Stimulated activated memory B cell treated with anti-CD40 and anti-IgM and Interleukin-4, amounts not matched to agents 10 μg/mL and 1 μg/mL and 100 μg/mL, for 72 hours (primary cell): ENCODE measurements at regions not wholly inside any gene's neighbourhood (a gene's known extent, or its start where the extent isn't known, plus 50 kb on each side); places are given as distances from the start of the nearest gene placed in this dataset.

Experiments used
- ATAC-seq: fragments of 150-1000 bp; cut with Tn5 transposase; 2 replicates; pipeline ENCODE4 v1.10.0; 2021
- H3K27ac Mint-ChIP-seq: one replicate; pipeline ENCODE4 v1.8.0; 2022; ENCODE audit warnings: mild to moderate bottlenecking, mixed read lengths
- H3K27me3 Mint-ChIP-seq: one replicate; pipeline ENCODE4 v1.8.0; 2022; ENCODE audit warnings: mixed read lengths
- H3K36me3 Mint-ChIP-seq: one replicate; pipeline ENCODE4 v1.8.0; 2022; ENCODE audit warnings: mixed read lengths
- H3K4me1 Mint-ChIP-seq: one replicate; pipeline ENCODE4 v1.8.0; 2022; ENCODE audit warnings: mixed read lengths
- H3K4me3 Mint-ChIP-seq: one replicate; pipeline ENCODE4 v1.8.0; 2022; ENCODE audit warnings: mild to moderate bottlenecking, moderate library complexity, mixed read lengths
- H3K9me3 Mint-ChIP-seq: one replicate; pipeline ENCODE4 v1.8.0; 2022; ENCODE audit warnings: mixed read lengths

DNA sequence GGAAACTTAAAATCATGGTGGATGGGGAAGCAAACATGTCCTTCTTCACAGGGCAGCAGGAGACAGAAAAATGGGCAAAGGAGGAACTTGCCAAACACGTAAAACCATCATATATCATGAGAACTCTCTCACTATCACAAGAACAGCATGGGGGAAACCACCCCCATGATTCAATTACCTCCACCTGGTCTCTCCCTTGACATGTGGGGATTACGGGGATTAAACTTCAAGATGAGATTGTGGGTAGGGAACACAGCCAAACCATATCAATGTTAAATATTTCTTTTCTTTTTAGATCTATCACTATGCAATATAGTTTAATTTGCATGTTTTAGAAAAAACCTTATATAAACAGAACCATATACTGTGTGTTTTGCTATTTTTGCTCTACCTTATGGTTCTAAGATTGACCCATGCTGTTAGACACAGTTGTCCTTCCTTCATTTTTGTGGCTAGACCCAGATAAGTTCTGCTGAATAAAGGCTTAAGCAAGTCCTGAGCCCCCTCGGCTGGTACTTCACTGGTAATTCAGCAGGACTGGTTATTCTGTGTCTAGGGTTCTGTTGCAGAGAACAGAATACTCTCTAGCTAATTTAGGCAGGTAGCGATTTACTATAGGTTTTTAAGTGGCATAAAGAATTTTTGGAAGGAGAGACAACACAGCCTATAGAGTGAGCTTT is 253.7 kb upstream of the HMGA2 start:
- Mint-ChIP-seq H3K4me1 (no peaks in the 10 kb centered on the region), H3K27me3 (peaks cover 8% of the 10 kb centered on the region), H3K36me3 (no peaks in the 10 kb centered on the region), H3K27ac (no peak overlapping the region), H3K4me3 (no peak overlapping the region), H3K9me3 (peaks cover 16% of the 10 kb centered on the region)
- no peak for ATAC-seq

GRCh38 chr12:65574867-65575266 is 249.4 kb upstream of the HMGA2 start:
- Mint-ChIP-seq H3K36me3 (no peaks in the 10 kb centered on the region), H3K4me3 (no peak overlapping the region), H3K4me1 (no peaks in the 10 kb centered on the region), H3K27me3 (no peaks in the 10 kb centered on the region), H3K27ac (no peak overlapping the region), H3K9me3 (peaks cover 19% of the 10 kb centered on the region)
- ATAC-seq: no peak

DNA sequence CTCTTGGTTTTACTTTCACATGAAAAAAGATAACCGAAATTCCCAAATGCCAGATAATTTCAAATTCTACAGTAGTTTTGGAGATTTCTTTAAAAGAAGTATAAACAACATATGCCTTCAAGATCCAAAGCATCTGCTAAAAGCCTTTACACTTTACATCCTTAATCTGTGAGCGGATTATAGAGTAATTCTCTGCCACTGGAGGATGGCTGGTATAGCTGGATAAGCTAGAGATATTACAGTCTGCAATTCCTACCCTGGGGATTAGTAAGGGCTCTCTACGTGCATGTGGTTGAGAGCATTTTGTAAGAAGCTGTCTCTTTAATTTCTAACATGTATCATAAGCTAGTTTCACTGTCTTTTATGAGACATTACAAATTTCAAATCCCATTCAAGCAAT is 240.3 kb upstream of the HMGA2 start:
- peaks cover 5% of the 10 kb centered on the region for H3K9me3 Mint-ChIP-seq

DNA sequence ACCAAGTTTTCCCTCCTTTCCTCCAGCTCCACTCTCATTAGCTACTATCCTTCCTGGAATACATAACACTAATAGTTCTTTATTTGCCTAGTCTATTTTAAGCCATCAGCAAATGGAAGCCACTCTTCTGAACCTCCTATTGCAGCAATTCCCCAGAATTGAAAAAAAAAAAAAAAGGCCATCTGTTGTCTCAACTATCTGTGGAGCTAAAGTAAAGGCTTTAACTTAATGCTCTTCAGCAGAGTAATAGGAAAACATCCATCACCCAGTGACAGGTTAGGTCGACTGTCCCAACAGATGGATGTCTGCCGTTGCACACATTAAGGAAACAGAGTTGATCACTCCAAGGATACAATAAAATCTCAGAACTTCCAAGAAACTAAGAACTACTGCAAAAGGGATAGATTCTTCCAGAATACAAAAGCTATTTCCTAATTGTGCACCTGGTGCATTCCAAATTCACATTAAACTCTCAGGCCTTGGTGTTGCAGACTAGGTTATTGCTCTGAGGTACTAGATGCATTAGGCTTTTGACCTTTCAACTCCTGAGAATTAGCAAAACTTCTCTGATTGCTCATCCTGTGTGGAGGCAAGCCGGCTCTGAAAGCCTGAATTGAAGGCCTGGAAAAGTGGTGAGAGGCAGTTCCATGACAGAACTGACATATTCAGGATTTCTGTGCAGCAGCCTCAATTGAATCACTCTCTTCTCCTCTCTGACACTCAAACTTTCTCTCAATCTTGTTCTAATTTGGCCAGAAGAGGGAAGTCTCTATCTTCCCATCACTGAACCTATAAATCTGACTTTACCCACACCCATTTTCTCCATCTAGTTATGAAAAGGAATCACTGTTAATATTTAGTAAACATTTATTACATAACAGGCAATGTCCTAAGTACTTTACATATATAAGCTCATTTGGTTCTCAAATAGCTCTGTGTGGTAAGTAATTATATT is 238.4 kb upstream of the HMGA2 start:
- Mint-ChIP-seq H3K27ac (no peak overlapping the region), H3K4me1 (no peaks in the 10 kb centered on the region), H3K4me3 (no peak overlapping the region), H3K9me3 (no peaks in the 10 kb centered on the region), H3K27me3 (no peaks in the 10 kb centered on the region), H3K36me3 (no peaks in the 10 kb centered on the region)
- ATAC-seq: no peak

More for the DNA sequence above, 240.3 kb upstream of the HMGA2 start:
- no peak overlapping the region for H3K4me3 Mint-ChIP-seq
- H3K27me3 Mint-ChIP-seq: no peaks in the 10 kb centered on the region
- ATAC-seq: no peak
- no peak overlapping the region for H3K27ac Mint-ChIP-seq
- no peaks in the 10 kb centered on the region for H3K36me3 Mint-ChIP-seq
- no peaks in the 10 kb centered on the region for H3K4me1 Mint-ChIP-seq

- Mint-ChIP-seq H3K4me1 (no peaks in the 10 kb centered on the region), H3K9me3 (no peaks in the 10 kb centered on the region), H3K4me3 (no peak overlapping the region), H3K27ac (no peak overlapping the region), H3K36me3 (no peaks in the 10 kb centered on the region), H3K27me3 (no peaks in the 10 kb centered on the region)
- no peak for ATAC-seq
Observed at GRCh38 chr12:65586796-65587195, 237.5 kb upstream of the HMGA2 start.

- no peaks in the 10 kb centered on the region for H3K9me3 Mint-ChIP-seq
- ATAC-seq: no peak
Observed at GRCh38 chr12:65590318-65590717, 234.0 kb upstream of the HMGA2 start.

GRCh38 chr12:65592416-65592815 is 231.9 kb upstream of the HMGA2 start:
- H3K27ac Mint-ChIP-seq: no peak overlapping the region
- no peaks in the 10 kb centered on the region for H3K9me3 Mint-ChIP-seq
- no peaks in the 10 kb centered on the region for H3K36me3 Mint-ChIP-seq
- ATAC-seq: no peak
- H3K27me3 Mint-ChIP-seq: no peaks in the 10 kb centered on the region
- H3K4me1 Mint-ChIP-seq: no peaks in the 10 kb centered on the region
- H3K4me3 Mint-ChIP-seq: no peak overlapping the region

More at GRCh38 chr12:65590318-65590717, 234.0 kb upstream of the HMGA2 start:
- Mint-ChIP-seq H3K4me1 (no peaks in the 10 kb centered on the region), H3K27ac (no peak overlapping the region), H3K36me3 (no peaks in the 10 kb centered on the region), H3K27me3 (no peaks in the 10 kb centered on the region), H3K4me3 (no peak overlapping the region)

DNA sequence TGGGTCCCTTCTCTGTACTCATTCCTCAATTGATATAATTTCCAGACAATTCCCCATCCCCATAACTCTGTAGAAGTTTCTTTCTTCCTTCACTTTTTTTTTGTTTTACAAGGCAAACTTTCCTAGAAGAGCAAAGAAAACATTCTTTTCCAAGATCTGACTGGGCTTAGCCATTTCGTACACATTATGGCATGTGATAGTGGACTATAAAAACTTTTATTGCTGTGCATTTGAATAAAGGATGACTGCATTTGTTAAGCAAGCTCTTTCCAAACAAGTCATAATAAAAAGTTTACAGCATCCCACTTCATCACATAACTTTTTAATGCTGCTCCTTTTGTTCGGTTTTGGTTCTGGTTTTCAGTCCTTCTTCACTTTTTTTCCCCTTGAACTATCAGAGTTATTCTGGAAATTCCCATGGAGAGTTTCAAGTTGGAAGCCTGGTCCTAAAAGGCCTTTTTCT is 231.0 kb upstream of the HMGA2 start:
- no peak for ATAC-seq
- Mint-ChIP-seq H3K9me3 (no peaks in the 10 kb centered on the region), H3K36me3 (no peaks in the 10 kb centered on the region), H3K4me3 (no peak overlapping the region), H3K27me3 (no peaks in the 10 kb centered on the region), H3K4me1 (no peaks in the 10 kb centered on the region), H3K27ac (no peak overlapping the region)

GRCh38 chr12:65594409-65594808 is 229.9 kb upstream of the HMGA2 start:
- Mint-ChIP-seq H3K9me3 (no peaks in the 10 kb centered on the region), H3K4me1 (no peaks in the 10 kb centered on the region), H3K27me3 (no peaks in the 10 kb centered on the region), H3K4me3 (no peak overlapping the region), H3K27ac (no peak overlapping the region), H3K36me3 (no peaks in the 10 kb centered on the region)
- no peak for ATAC-seq

- no peaks in the 10 kb centered on the region for H3K9me3 Mint-ChIP-seq
- H3K4me1 Mint-ChIP-seq: no peaks in the 10 kb centered on the region
- H3K27me3 Mint-ChIP-seq: no peaks in the 10 kb centered on the region
- H3K27ac Mint-ChIP-seq: no peak overlapping the region
- H3K36me3 Mint-ChIP-seq: no peaks in the 10 kb centered on the region
- H3K4me3 Mint-ChIP-seq: no peak overlapping the region
- no peak for ATAC-seq
Observed at GRCh38 chr12:65595016-65595560, 229.2 kb upstream of the HMGA2 start.

DNA sequence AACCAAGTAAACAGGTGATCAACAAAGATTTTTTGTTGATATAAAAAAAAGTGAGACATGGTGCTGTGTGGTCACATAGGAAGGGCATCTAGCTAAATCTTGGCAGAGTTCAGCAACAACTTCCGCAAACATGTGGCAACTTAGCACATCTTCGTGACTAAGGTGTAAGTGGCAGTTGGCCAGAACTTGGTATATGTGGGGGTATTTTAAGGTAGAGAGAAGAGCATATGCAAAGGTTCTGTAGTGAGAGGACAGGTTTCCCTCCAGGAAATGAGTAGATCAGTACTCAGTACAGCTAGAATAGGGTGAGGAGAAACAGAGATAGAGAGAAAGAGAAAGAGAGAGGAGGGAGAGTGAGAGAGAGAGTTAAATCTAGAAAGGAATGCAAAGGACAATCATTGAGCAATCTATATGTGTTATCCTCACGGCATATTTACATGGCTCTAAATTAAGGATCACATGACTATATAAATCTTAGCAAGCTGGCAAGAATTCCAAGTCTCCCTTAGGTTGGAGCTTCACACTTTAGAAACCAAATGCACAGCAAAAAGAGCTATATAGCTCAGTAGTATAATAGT is 227.7 kb upstream of the HMGA2 start:
- Mint-ChIP-seq H3K9me3 (no peaks in the 10 kb centered on the region), H3K36me3 (no peaks in the 10 kb centered on the region), H3K4me3 (no peak overlapping the region), H3K4me1 (no peaks in the 10 kb centered on the region), H3K27me3 (no peaks in the 10 kb centered on the region), H3K27ac (no peak overlapping the region)
- no peak for ATAC-seq

DNA sequence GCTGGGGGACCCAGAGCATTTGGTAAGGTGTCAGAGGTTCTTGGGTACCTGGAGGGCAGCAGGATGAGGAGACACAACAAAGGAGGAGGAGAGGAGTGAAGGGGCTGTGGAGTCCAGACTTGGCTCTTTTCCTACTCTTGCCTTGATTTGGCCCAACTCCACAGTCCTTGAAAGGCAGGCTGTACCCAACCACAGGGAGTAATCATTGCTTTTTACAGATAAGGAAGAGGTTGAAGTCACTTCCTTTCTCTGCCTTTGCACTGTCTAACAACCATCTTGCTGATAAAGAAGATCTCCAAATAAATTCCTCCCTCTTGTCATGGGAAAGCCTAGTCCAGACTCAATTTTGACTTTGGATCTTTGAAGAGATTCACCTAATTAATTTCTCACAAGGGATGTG is 226.8 kb upstream of the HMGA2 start:
- Mint-ChIP-seq H3K9me3 (no peaks in the 10 kb centered on the region), H3K36me3 (no peaks in the 10 kb centered on the region), H3K27ac (no peak overlapping the region), H3K27me3 (no peaks in the 10 kb centered on the region), H3K4me1 (no peaks in the 10 kb centered on the region), H3K4me3 (no peak overlapping the region)
- no peak for ATAC-seq

- Mint-ChIP-seq H3K9me3 (no peaks in the 10 kb centered on the region), H3K36me3 (no peaks in the 10 kb centered on the region), H3K4me1 (no peaks in the 10 kb centered on the region), H3K27ac (no peak overlapping the region), H3K27me3 (no peaks in the 10 kb centered on the region), H3K4me3 (no peak overlapping the region)
- ATAC-seq: no peak
Observed at GRCh38 chr12:65598688-65599087, 225.6 kb upstream of the HMGA2 start.

- ATAC-seq: no peak
- Mint-ChIP-seq H3K36me3 (no peaks in the 10 kb centered on the region), H3K27ac (no peak overlapping the region), H3K4me3 (no peak overlapping the region), H3K4me1 (no peaks in the 10 kb centered on the region), H3K27me3 (no peaks in the 10 kb centered on the region), H3K9me3 (no peaks in the 10 kb centered on the region)
Observed at GRCh38 chr12:65602253-65602609, 222.1 kb upstream of the HMGA2 start.

DNA sequence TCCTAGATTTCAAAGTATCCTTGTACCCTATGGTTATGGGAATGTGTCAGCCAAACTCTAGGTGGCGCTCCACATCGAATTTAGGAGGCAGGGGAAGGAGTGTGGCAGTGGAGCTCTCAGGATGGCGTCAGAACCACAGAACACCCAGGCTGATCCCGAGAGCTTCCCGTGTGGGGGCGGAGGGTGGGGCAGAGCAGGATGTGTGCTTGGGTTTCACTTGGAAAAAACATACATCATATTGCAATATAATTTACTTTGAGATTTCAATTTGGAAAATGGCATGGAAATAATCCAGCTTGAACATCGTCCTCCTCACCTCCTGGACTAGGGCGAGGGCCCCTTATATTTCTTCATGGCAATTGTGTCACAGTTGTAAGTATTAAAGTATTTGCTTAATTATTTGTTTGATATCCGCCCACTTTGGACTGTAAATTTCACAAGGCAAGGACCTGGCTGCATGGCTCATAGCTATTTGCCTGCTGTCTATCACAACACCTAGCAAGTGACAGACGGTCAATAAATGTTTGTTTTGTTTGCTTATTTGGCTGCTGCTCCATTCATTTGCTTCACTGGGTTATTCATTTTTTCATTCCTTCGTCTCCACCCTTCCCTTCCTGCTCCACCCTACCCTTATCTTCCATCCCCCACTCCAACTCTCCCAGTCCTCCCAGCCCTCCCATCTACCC is 221.5 kb upstream of the HMGA2 start:
- Mint-ChIP-seq H3K4me1 (no peaks in the 10 kb centered on the region), H3K36me3 (no peaks in the 10 kb centered on the region), H3K27ac (no peak overlapping the region), H3K27me3 (no peaks in the 10 kb centered on the region), H3K4me3 (no peak overlapping the region), H3K9me3 (no peaks in the 10 kb centered on the region)
- no peak for ATAC-seq
